ENCODE measurements at regions not wholly inside any gene's neighbourhood (a gene's known extent, or its start where the extent isn't known, plus 50 kb on each side); places are given as distances from the start of the nearest gene placed in this dataset.

DNA sequence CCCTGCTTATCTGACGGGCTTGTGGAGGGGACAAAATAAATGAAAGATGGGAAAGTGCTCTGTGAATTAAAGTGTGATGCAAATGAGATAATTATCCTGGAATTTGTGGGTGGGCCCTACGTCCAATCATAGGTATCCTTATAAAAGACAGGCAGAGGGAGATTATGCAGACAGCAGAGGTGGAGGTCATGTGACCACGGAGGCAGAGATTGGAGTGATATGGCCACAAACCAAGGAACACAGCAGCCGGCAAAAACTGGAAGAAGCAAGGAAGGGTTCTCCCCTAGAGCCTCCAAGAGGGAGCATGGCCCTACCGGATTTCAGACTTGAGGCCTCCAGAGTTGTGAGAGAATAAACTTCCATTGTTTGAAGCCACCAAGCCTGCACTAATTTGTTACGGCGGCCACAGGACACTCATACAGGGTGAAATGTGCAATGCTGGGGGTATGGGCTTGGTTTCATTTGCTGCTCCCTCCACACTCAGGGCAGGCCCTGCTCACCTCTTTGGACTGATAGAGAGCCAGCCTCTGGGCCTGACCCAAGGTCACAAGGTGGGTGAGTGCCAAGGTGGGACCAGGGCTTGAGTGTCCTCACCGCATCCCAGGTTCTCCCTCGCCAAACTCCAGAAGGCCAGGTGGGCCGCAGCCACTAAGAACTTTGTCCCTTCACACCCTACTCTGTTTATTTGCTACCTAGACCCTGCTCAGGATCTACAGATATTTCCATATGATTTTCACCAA, 149.6 kb upstream of the TNRC6C start:
- no peak for DNase-seq (ENCODE audit: extremely low spot score)
- Histone ChIP-seq H3K27ac (replicated peaks in 1 of 4) (no peak overlapping the region), H3K27me3 (no peaks in the 10 kb centered on the region), H3K4me1 (peaks cover 18 to 28% (median 23%) of the 10 kb centered on the region in 4 donors), H3K36me3 (no peaks in the 10 kb centered on the region), H3K4me3 (no peak overlapping the region), H3K9me3 (no peaks in the 10 kb centered on the region)
- TF ChIP-seq, protein P1, sequence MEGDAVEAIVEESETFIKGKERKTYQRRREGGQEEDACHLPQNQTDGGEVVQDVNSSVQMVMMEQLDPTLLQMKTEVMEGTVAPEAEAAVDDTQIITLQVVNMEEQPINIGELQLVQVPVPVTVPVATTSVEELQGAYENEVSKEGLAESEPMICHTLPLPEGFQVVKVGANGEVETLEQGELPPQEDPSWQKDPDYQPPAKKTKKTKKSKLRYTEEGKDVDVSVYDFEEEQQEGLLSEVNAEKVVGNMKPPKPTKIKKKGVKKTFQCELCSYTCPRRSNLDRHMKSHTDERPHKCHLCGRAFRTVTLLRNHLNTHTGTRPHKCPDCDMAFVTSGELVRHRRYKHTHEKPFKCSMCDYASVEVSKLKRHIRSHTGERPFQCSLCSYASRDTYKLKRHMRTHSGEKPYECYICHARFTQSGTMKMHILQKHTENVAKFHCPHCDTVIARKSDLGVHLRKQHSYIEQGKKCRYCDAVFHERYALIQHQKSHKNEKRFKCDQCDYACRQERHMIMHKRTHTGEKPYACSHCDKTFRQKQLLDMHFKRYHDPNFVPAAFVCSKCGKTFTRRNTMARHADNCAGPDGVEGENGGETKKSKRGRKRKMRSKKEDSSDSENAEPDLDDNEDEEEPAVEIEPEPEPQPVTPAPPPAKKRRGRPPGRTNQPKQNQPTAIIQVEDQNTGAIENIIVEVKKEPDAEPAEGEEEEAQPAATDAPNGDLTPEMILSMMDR (IDR thresholded peaks at IDR 0.05), result no peak
- TF ChIP-seq EP300 (IDR thresholded peaks at IDR 0.05) (no peak), POLR2A (IDR thresholded peaks at IDR 0.05; ENCODE audit: low read depth) (no peak), POLR2AphosphoS5 (IDR thresholded peaks at IDR 0.05) (no peak)
- intact Hi-C loops (cut with DNase I), result no loop called here
- 89% methylated on average over 9 of the region's 10 CpGs for WGBS

DNA sequence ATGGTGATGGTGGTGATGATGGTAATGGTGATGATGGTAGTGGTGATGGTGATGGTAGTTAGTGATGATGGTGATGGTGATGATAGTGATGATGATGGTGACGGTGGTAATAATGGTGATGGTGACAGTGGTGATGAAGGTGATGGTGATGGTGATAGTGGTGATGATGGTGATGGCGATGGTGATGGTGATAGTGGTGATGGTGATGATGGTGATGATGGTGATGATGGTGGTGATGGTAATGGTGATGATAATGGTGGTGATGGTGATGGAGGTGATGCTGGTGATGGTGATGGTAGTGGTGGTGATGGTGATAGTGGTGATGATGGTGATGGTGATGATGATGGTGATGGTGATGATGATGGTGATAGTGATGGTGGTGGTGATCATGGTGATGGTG, 148.7 kb upstream of the TNRC6C start:
- no peak for TF ChIP-seq POLR2AphosphoS5 (IDR thresholded peaks at IDR 0.05)
- TF ChIP-seq, protein P1 (IDR thresholded peaks at IDR 0.05), result no peak
- TF ChIP-seq POLR2A (IDR thresholded peaks at IDR 0.05; ENCODE audit: low read depth), result no peak
- TF ChIP-seq EP300 (IDR thresholded peaks at IDR 0.05), result no peak
- intact Hi-C loops (cut with DNase I), result no loop called here
- 95% methylated on average over 2 of the region's 2 CpGs for WGBS
- Histone ChIP-seq H3K27me3 (no peaks in the 10 kb centered on the region), H3K9me3 (no peaks in the 10 kb centered on the region), H3K4me3 (no peak overlapping the region), H3K36me3 (no peaks in the 10 kb centered on the region), H3K27ac (replicated peaks in 1 of 4) (peak overlapping the region in 2 of 4 donors; percentile 56 to 58), H3K4me1 (peaks cover 18 to 23% (median 20%) of the 10 kb centered on the region in 4 donors)
- DNase-seq (ENCODE audit: extremely low spot score), result no peak

DNA sequence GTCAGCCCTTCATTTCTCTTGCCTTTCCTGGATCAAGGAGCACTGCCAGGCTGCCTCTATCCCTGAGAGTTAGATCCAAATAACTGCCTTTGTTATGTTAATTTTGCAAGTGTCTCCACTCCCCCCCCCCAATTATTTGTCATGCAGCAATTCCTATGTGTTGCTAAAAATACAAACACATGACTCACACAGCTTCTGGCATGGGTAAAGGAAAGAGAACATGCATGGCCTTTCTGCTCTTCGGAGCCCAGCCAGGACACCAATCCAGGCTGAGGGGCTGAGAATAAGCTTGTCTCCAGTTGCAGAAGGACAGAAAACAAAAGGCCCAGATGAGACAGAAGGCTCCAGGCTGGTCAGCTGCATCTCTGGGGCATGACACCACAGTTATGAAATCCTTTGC, 148.0 kb upstream of the TNRC6C start:
- Histone ChIP-seq H3K36me3 (no peaks in the 10 kb centered on the region), H3K27ac (replicated peaks in 1 of 4) (peak overlapping the region; percentile 51 to 65 (median 57)), H3K4me1 (peaks cover 18 to 23% (median 19%) of the 10 kb centered on the region in 4 donors), H3K4me3 (no peak overlapping the region), H3K9me3 (no peaks in the 10 kb centered on the region), H3K27me3 (no peaks in the 10 kb centered on the region)
- WGBS, result 50% methylated on average over 1 of the region's 1 CpG
- intact Hi-C loops (cut with DNase I), result no loop called here
- no peak for DNase-seq (ENCODE audit: extremely low spot score)
- no peak for TF ChIP-seq POLR2A (IDR thresholded peaks at IDR 0.05; ENCODE audit: low read depth)
- peak; percentile 41 to 59 for TF ChIP-seq POLR2AphosphoS5 (IDR thresholded peaks at IDR 0.05)
- no peak for TF ChIP-seq EP300 (IDR thresholded peaks at IDR 0.05)
- TF ChIP-seq, protein P1 (IDR thresholded peaks at IDR 0.05), result no peak

DNA sequence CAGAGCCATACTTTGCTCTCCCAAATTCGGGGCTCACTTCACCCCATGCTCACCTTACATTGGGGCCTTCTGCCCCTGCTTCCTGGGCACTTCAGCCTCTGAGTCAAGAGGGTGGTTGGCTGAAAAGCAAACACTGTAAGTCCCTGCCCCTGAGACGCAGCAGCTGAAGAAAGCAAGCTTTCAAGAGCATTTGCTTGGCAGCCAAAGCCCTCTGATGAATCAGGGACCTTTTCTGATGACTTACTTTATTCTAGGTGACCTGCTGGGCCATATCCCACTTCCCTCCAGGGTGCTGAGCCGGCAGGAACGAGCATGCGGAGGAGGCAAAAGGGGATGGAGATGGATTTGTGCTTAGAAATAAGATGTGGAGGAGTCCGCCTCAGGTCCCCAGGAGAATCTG, 147.0 kb upstream of the TNRC6C start:
- no peak for TF ChIP-seq EP300 (IDR thresholded peaks at IDR 0.05)
- no peak for TF ChIP-seq POLR2A (IDR thresholded peaks at IDR 0.05; ENCODE audit: low read depth)
- TF ChIP-seq, protein P1 (IDR thresholded peaks at IDR 0.05), result no peak
- no peak for TF ChIP-seq POLR2AphosphoS5 (IDR thresholded peaks at IDR 0.05)
- 65% methylated on average over 5 of the region's 6 CpGs for WGBS
- intact Hi-C loops (cut with DNase I), result no loop called here

More for the DNA sequence above, 147.0 kb upstream of the TNRC6C start:
- H3K4me1 ChIP-seq, result peaks cover 18 to 23% (median 19%) of the 10 kb centered on the region in 4 donors
- no peaks in the 10 kb centered on the region for H3K27me3 ChIP-seq
- peak overlapping the region; percentile 51 to 62 (median 57) for H3K27ac ChIP-seq (replicated peaks in 1 of 4)
- no peaks in the 10 kb centered on the region for H3K9me3 ChIP-seq
- DNase-seq (ENCODE audit: extremely low spot score), result no peak
- H3K36me3 ChIP-seq, result no peaks in the 10 kb centered on the region
- no peak overlapping the region for H3K4me3 ChIP-seq
